SJSA1 (cell line): ENCODE measurements at regions not wholly inside any gene's neighbourhood (a gene's known extent, or its start where the extent isn't known, plus 50 kb on each side); places are given as distances from the start of the nearest gene placed in this dataset.
A peak's percentile ranks its signal among the peaks of the same experiment; 100 is the strongest.
"Not testable (repeated sequence)": the region's sequence is repeated elsewhere in the genome, so short reads cannot be mapped to it uniquely, and the experiment has no call there.

ENCODE experiments used
- DNase-seq, 2 experiments: peaks; one replicate each; pipeline ENCODE4 v3.0.0-alpha.2; 2015 to 2020; ENCODE audit warnings: low spot score in 2 of 2, low read depth in 1 of 2
- H3K27ac ChIP-seq: fragments of 250-450 bp; sonication (Bioruptor Pico); 2 replicates; pipeline ENCODE4 v1.5.1; 2020; ENCODE audit warnings: mild to moderate bottlenecking, moderate library complexity
- H3K27me3 ChIP-seq: fragments of 250-450 bp; sonication (Bioruptor Pico); replicated peaks from 2 replicates; pipeline ENCODE4 v1.5.1; 2020; ENCODE audit warnings: mild to moderate bottlenecking, moderate library complexity
- H3K36me3 ChIP-seq: fragments of 250-450 bp; sonication (Bioruptor Pico); 2 replicates; pipeline ENCODE4 v1.5.1; 2020; ENCODE audit warnings: mild to moderate bottlenecking
- H3K4me1 ChIP-seq: fragments of 250-450 bp; sonication (Bioruptor Pico); replicated peaks from 2 replicates; pipeline ENCODE4 v1.6.1; 2021; ENCODE audit warnings: mild to moderate bottlenecking
- H3K4me3 ChIP-seq: fragments of 250-450 bp; sonication (Bioruptor Pico); 2 replicates; pipeline ENCODE4 v1.5.1; 2020; ENCODE audit warnings: mild to moderate bottlenecking
- H3K9me3 ChIP-seq: fragments of 250-450 bp; sonication (Bioruptor Pico); replicated peaks from 2 replicates; pipeline ENCODE4 v1.5.1; 2020; ENCODE audit warnings: mild to moderate bottlenecking

GRCh38 chr20:51135926-51136715 is 113.2 kb upstream of the KCNG1 start:
- Histone ChIP-seq H3K27me3 (peaks cover 10% of the 10 kb centered on the region; the same call in 1 of the 2 replicates), H3K4me3 (no peak overlapping the region), H3K36me3 (no peaks in the 10 kb centered on the region), H3K9me3 (no peaks in the 10 kb centered on the region), H3K27ac (no peak overlapping the region), H3K4me1 (no peaks in the 10 kb centered on the region)
- DNase-seq = no peak

- H3K9me3 ChIP-seq = no peaks in the 10 kb centered on the region
Observed at GRCh38 chr20:51134405-51134804, 111.5 kb upstream of the KCNG1 start.

GRCh38 chr20:51132279-51132678 is 109.4 kb upstream of the KCNG1 start:
- no peak overlapping the region for H3K4me3 ChIP-seq
- H3K36me3 ChIP-seq = no peaks in the 10 kb centered on the region
- H3K27ac ChIP-seq = no peak overlapping the region
- peaks cover 16% of the 10 kb centered on the region for H3K4me1 ChIP-seq
- no peak for DNase-seq
- no peaks in the 10 kb centered on the region for H3K9me3 ChIP-seq
- no peaks in the 10 kb centered on the region; the same call in 1 of the 2 replicates for H3K27me3 ChIP-seq

More at GRCh38 chr20:51134405-51134804, 111.5 kb upstream of the KCNG1 start:
- Histone ChIP-seq H3K36me3 (no peaks in the 10 kb centered on the region), H3K27me3 (no peaks in the 10 kb centered on the region; the same call in 1 of the 2 replicates), H3K27ac (no peak overlapping the region), H3K4me1 (no peaks in the 10 kb centered on the region), H3K4me3 (no peak overlapping the region)
- DNase-seq = no peak

GRCh38 chr20:51131811-51132210 is 108.9 kb upstream of the KCNG1 start:
- Histone ChIP-seq H3K36me3 (no peaks in the 10 kb centered on the region), H3K27ac (no peak overlapping the region), H3K4me3 (no peak overlapping the region), H3K9me3 (no peaks in the 10 kb centered on the region), H3K4me1 (peaks cover 16% of the 10 kb centered on the region), H3K27me3 (no peaks in the 10 kb centered on the region)
- no peak for DNase-seq

GRCh38 chr20:51129147-51129776 is 106.4 kb upstream of the KCNG1 start:
- Histone ChIP-seq H3K27me3 (no peaks in the 10 kb centered on the region), H3K4me1 (peaks cover 16% of the 10 kb centered on the region), H3K9me3 (no peaks in the 10 kb centered on the region), H3K36me3 (no peaks in the 10 kb centered on the region), H3K27ac (no peak overlapping the region), H3K4me3 (no peak overlapping the region)
- DNase-seq = no peak

- Histone ChIP-seq H3K4me1 (peaks cover 16% of the 10 kb centered on the region), H3K27ac (no peak overlapping the region), H3K9me3 (no peaks in the 10 kb centered on the region), H3K4me3 (no peak overlapping the region), H3K27me3 (no peaks in the 10 kb centered on the region), H3K36me3 (no peaks in the 10 kb centered on the region)
- peak; percentile 61 to 73 for DNase-seq
Observed at GRCh38 chr20:51128198-51128597, 105.3 kb upstream of the KCNG1 start.

GRCh38 chr20:51127713-51128112 is 104.8 kb upstream of the KCNG1 start:
- no peak for DNase-seq
- Histone ChIP-seq H3K27me3 (no peaks in the 10 kb centered on the region), H3K36me3 (no peaks in the 10 kb centered on the region), H3K4me3 (no peak overlapping the region), H3K4me1 (peaks cover 16% of the 10 kb centered on the region), H3K27ac (no peak overlapping the region), H3K9me3 (no peaks in the 10 kb centered on the region)

- no peaks in the 10 kb centered on the region for H3K9me3 ChIP-seq
- no peaks in the 10 kb centered on the region for H3K27me3 ChIP-seq
- no peak overlapping the region for H3K4me3 ChIP-seq
- no peaks in the 10 kb centered on the region for H3K36me3 ChIP-seq
- peaks cover 20% of the 10 kb centered on the region for H3K4me1 ChIP-seq
- no peak overlapping the region for H3K27ac ChIP-seq
- no peak for DNase-seq
Observed at GRCh38 chr20:51126337-51126736, 103.4 kb upstream of the KCNG1 start.

GRCh38 chr20:51125780-51126179 is 102.9 kb upstream of the KCNG1 start:
- DNase-seq = no peak
- peaks cover 20% of the 10 kb centered on the region for H3K4me1 ChIP-seq
- H3K27ac ChIP-seq = no peak overlapping the region

GRCh38 chr20:51125105-51125504 is 102.2 kb upstream of the KCNG1 start:
- DNase-seq = no peak
- Histone ChIP-seq H3K4me3 (no peak overlapping the region), H3K9me3 (no peaks in the 10 kb centered on the region), H3K36me3 (no peaks in the 10 kb centered on the region), H3K27me3 (no peaks in the 10 kb centered on the region), H3K4me1 (peaks cover 20% of the 10 kb centered on the region), H3K27ac (no peak overlapping the region)

More at GRCh38 chr20:51125780-51126179, 102.9 kb upstream of the KCNG1 start:
- no peaks in the 10 kb centered on the region for H3K36me3 ChIP-seq
- no peaks in the 10 kb centered on the region for H3K9me3 ChIP-seq
- no peak overlapping the region for H3K4me3 ChIP-seq
- H3K27me3 ChIP-seq = no peaks in the 10 kb centered on the region

- H3K4me3 ChIP-seq, H3K9me3 ChIP-seq, H3K27me3 ChIP-seq, H3K36me3 ChIP-seq, DNase-seq, H3K27ac ChIP-seq: not testable (repeated sequence)
- peaks cover 17% of the 10 kb centered on the region for H3K4me1 ChIP-seq
Observed at GRCh38 chr20:51123887-51124286, 101.0 kb upstream of the KCNG1 start.

GRCh38 chr20:51122931-51123658 is 100.2 kb upstream of the KCNG1 start:
- no peaks in the 10 kb centered on the region for H3K27me3 ChIP-seq
- peaks cover 9% of the 10 kb centered on the region for H3K4me1 ChIP-seq
- no peak for DNase-seq
- no peak overlapping the region for H3K27ac ChIP-seq
- H3K36me3 ChIP-seq = no peaks in the 10 kb centered on the region
- no peak overlapping the region for H3K4me3 ChIP-seq
- no peaks in the 10 kb centered on the region for H3K9me3 ChIP-seq

GRCh38 chr20:51121901-51122412 is 99.0 kb upstream of the KCNG1 start:
- H3K4me3 ChIP-seq = no peak overlapping the region
- H3K27ac ChIP-seq = no peak overlapping the region
- no peaks in the 10 kb centered on the region for H3K36me3 ChIP-seq
- H3K4me1 ChIP-seq = 0 out of 2 replicates have a peak, but pooled peaks cover 4% of the 10 kb centered on the region
- no peaks in the 10 kb centered on the region for H3K27me3 ChIP-seq
- no peaks in the 10 kb centered on the region for H3K9me3 ChIP-seq
- no peak for DNase-seq

- DNase-seq = no peak
- no peaks in the 10 kb centered on the region for H3K27me3 ChIP-seq
- H3K4me1 ChIP-seq = 0 out of 2 replicates have a peak, but pooled peaks cover 4% of the 10 kb centered on the region
- H3K27ac ChIP-seq = no peak overlapping the region
- H3K4me3 ChIP-seq = no peak overlapping the region
- no peaks in the 10 kb centered on the region for H3K36me3 ChIP-seq
- no peaks in the 10 kb centered on the region for H3K9me3 ChIP-seq
Observed at GRCh38 chr20:51121272-51121671, 98.4 kb upstream of the KCNG1 start.
